NCI-H1694 treated with DMSO at 0.1 percent for 48 hours (cell line): ENCODE measurements at regions not wholly inside any gene's neighbourhood (a gene's known extent, or its start where the extent isn't known, plus 50 kb on each side); places are given as distances from the start of the nearest gene placed in this dataset.
"Not testable (repeated sequence)": the region's sequence is repeated elsewhere in the genome, so short reads cannot be mapped to it uniquely, and the experiment has no call there.

Source experiments
- DNase-seq: peaks from one replicate; lab custom pipeline; 2025; lab: John Stamatoyannopoulos, UW

GRCh38 chr4:100900945-100901344, 383.1 kb upstream of the EMCN start:
- DNase-seq, result not testable (repeated sequence)

- no peak for DNase-seq
Measured at GRCh38 chr4:100900134-100900533, 382.3 kb upstream of the EMCN start.

- DNase-seq, result no peak
Measured at GRCh38 chr4:100898844-100899243, 381.0 kb upstream of the EMCN start.

GRCh38 chr4:100895556-100896197, 377.9 kb upstream of the EMCN start:
- DNase-seq, result no peak

- DNase-seq, result no peak
Measured at GRCh38 chr4:100894339-100894870, 376.6 kb upstream of the EMCN start.

GRCh38 chr4:100891808-100892207, 374.0 kb upstream of the EMCN start:
- DNase-seq, result no peak

GRCh38 chr4:100889898-100890297, 372.1 kb upstream of the EMCN start:
- no peak for DNase-seq

- no peak for DNase-seq
Measured at GRCh38 chr4:100889401-100889800, 371.6 kb upstream of the EMCN start.

GRCh38 chr4:100882661-100883060, 364.8 kb upstream of the EMCN start:
- no peak for DNase-seq

GRCh38 chr4:100881283-100881682, 363.5 kb upstream of the EMCN start:
- DNase-seq, result no peak

- DNase-seq, result no peak
Measured at GRCh38 chr4:100880011-100880410, 362.2 kb upstream of the EMCN start.

- no peak for DNase-seq
Measured at GRCh38 chr4:100879471-100879870, 361.6 kb upstream of the EMCN start.

GRCh38 chr4:100876546-100876945, 358.7 kb upstream of the EMCN start:
- no peak for DNase-seq

- DNase-seq, result no peak
Measured at GRCh38 chr4:100875296-100876068, 357.7 kb upstream of the EMCN start.

- no peak for DNase-seq
Measured at GRCh38 chr4:100872811-100873210, 355.0 kb upstream of the EMCN start.

- no peak for DNase-seq
Measured at GRCh38 chr4:100870940-100871772, 353.3 kb upstream of the EMCN start.

GRCh38 chr4:100869276-100869675, 351.5 kb upstream of the EMCN start:
- DNase-seq, result no peak

- not testable (repeated sequence) for DNase-seq
Measured at GRCh38 chr4:100868281-100868680, 350.5 kb upstream of the EMCN start.

GRCh38 chr4:100852326-100852725, 334.5 kb upstream of the EMCN start:
- no peak for DNase-seq

GRCh38 chr4:100849319-100849718, 331.5 kb upstream of the EMCN start:
- DNase-seq, result peak; percentile 20

- DNase-seq, result peak; percentile 12
Measured at GRCh38 chr4:100848841-100849240, 331.0 kb upstream of the EMCN start.

GRCh38 chr4:100843910-100844309, 326.1 kb upstream of the EMCN start:
- no peak for DNase-seq

- no peak for DNase-seq
Measured at GRCh38 chr4:100842856-100843255, 325.0 kb upstream of the EMCN start.
